ENCODE measurements at regions not wholly inside any gene's neighbourhood (a gene's known extent, or its start where the extent isn't known, plus 50 kb on each side); places are given as distances from the start of the nearest gene placed in this dataset.

- 94% methylated on average over 4 of the region's 4 CpGs for WGBS, 2 donors
- no peak for DNase-seq
- TF ChIP-seq POLR2A (IDR thresholded peaks at IDR 0.05) = no peak
- TF ChIP-seq, protein P1, sequence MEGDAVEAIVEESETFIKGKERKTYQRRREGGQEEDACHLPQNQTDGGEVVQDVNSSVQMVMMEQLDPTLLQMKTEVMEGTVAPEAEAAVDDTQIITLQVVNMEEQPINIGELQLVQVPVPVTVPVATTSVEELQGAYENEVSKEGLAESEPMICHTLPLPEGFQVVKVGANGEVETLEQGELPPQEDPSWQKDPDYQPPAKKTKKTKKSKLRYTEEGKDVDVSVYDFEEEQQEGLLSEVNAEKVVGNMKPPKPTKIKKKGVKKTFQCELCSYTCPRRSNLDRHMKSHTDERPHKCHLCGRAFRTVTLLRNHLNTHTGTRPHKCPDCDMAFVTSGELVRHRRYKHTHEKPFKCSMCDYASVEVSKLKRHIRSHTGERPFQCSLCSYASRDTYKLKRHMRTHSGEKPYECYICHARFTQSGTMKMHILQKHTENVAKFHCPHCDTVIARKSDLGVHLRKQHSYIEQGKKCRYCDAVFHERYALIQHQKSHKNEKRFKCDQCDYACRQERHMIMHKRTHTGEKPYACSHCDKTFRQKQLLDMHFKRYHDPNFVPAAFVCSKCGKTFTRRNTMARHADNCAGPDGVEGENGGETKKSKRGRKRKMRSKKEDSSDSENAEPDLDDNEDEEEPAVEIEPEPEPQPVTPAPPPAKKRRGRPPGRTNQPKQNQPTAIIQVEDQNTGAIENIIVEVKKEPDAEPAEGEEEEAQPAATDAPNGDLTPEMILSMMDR (IDR thresholded peaks at IDR 0.05) = no peak
- intact Hi-C loops (cut with DNase I) = no loop called here
- H3K27ac ChIP-seq = no peak overlapping the region
- no peaks in the 10 kb centered on the region for H3K27me3 ChIP-seq
- H3K4me3 ChIP-seq (replicated peaks in 1 of 3) = no peak overlapping the region
- no peaks in the 10 kb centered on the region for H3K36me3 ChIP-seq
- no peaks in the 10 kb centered on the region for H3K9me3 ChIP-seq
- H3K4me1 ChIP-seq = no peaks in the 10 kb centered on the region
Measured at GRCh38 chr22:22779213-22779612, 108.4 kb upstream of the IGLL5 start.

DNA sequence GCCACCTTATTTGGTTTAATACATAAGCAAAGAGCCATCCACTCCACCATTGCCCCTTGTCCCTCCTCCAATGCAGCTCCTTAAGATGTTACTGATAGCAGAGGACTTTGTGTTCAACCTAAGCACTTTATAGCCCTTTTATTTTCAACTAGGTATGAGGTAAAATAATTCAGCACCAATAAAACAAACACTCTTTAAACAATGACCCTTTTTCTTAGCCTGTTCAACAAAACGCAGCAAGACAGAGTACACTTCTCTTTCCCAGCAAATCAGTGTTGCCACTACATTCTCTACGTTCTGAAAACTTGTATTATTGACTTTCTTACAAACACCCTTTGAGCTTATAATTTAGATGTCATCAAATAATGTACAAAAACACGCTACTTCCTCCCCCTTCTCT lies 104.0 kb upstream of the IGLL5 start:
- no peak for TF ChIP-seq POLR2A (IDR thresholded peaks at IDR 0.05)
- TF ChIP-seq, protein P1 (IDR thresholded peaks at IDR 0.05) = no peak
- no peaks in the 10 kb centered on the region for H3K36me3 ChIP-seq
- no peak for DNase-seq
- no peak overlapping the region for H3K4me3 ChIP-seq (replicated peaks in 1 of 3)
- H3K4me1 ChIP-seq = no peaks in the 10 kb centered on the region
- intact Hi-C loops (cut with DNase I) = no loop called here
- H3K9me3 ChIP-seq = no peaks in the 10 kb centered on the region
- H3K27ac ChIP-seq = no peak overlapping the region
- no peaks in the 10 kb centered on the region for H3K27me3 ChIP-seq
- 44 to 48% methylated on average over 3 of the region's 3 CpGs for WGBS, 2 donors

GRCh38 chr22:22784249-22785039 lies 103.2 kb upstream of the IGLL5 start:
- H3K36me3 ChIP-seq = no peaks in the 10 kb centered on the region
- no peaks in the 10 kb centered on the region for H3K27me3 ChIP-seq
- no peaks in the 10 kb centered on the region for H3K4me1 ChIP-seq
- no peaks in the 10 kb centered on the region for H3K9me3 ChIP-seq
- DNase-seq = no peak
- no peak for TF ChIP-seq POLR2A (IDR thresholded peaks at IDR 0.05)
- TF ChIP-seq, protein P1 (IDR thresholded peaks at IDR 0.05) = no peak
- WGBS, 2 donors = 80 to 89% methylated on average over 3 of the region's 3 CpGs
- H3K27ac ChIP-seq = no peak overlapping the region
- no peak overlapping the region for H3K4me3 ChIP-seq (replicated peaks in 1 of 3)
- intact Hi-C loops (cut with DNase I) = no loop called here

GRCh38 chr22:22785316-22786065 lies 102.1 kb upstream of the IGLL5 start:
- no peak for DNase-seq
- Histone ChIP-seq H3K27me3 (no peaks in the 10 kb centered on the region), H3K4me1 (no peaks in the 10 kb centered on the region), H3K4me3 (replicated peaks in 1 of 3) (no peak overlapping the region), H3K27ac (no peak overlapping the region), H3K36me3 (no peaks in the 10 kb centered on the region), H3K9me3 (no peaks in the 10 kb centered on the region)
- TF ChIP-seq POLR2A (IDR thresholded peaks at IDR 0.05) = no peak
- TF ChIP-seq, protein P1 (IDR thresholded peaks at IDR 0.05) = no peak
- 84 to 89% methylated on average over 4 to 9 of the region's 13 CpGs for WGBS, 2 donors
- intact Hi-C loops (cut with DNase I) = no loop called here

All from thyroid gland (tissue), 4 donors.